ENCODE measurements at regions not wholly inside any gene's neighbourhood (a gene's known extent, or its start where the extent isn't known, plus 50 kb on each side); places are given as distances from the start of the nearest gene placed in this dataset.

DNA sequence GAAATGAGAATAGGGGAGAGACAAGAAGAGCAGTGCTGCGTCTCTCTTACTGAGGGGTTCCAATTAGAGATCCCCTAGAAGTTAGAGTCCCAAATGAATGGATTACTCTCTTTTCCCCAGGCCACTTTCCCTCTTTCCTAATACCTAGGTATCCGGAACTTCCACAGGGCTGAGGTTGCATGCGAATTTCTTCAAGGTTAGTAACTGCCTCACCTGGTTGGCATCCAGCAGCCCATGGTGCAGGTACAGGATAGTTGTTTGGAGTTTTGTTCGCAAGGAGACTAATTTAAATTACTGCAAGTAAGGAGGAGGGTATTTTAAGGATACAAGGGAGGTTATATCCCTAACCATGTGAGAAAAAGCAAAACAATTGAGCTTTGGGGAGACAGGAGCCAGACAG, 52.4 kb upstream of the JAK2 start:
- TF ChIP-seq POU2F2 (IDR thresholded peaks at IDR 0.05; ENCODE audit: low read depth, low read length) (no peak), POLR2A (IDR thresholded peaks at IDR 0.05; ENCODE audit: low read depth, low read length) (no peak), POLR2AphosphoS5 (IDR thresholded peaks at IDR 0.05; ENCODE audit: low read depth, low read length) (no peak), TAF1 (IDR thresholded peaks at IDR 0.05; ENCODE audit: low read depth, low read length) (no peak), SPI1 (IDR thresholded peaks at IDR 0.05; ENCODE audit: low read depth, low read length) (no peak), PAX5 (IDR thresholded peaks at IDR 0.05; ENCODE audit: insufficient read depth, low read length, severe bottlenecking) (no peak)

Measured in GM12891 (cell line).